ENCODE measurements at regions not wholly inside any gene's neighbourhood (a gene's known extent, or its start where the extent isn't known, plus 50 kb on each side); places are given as distances from the start of the nearest gene placed in this dataset.

DNA sequence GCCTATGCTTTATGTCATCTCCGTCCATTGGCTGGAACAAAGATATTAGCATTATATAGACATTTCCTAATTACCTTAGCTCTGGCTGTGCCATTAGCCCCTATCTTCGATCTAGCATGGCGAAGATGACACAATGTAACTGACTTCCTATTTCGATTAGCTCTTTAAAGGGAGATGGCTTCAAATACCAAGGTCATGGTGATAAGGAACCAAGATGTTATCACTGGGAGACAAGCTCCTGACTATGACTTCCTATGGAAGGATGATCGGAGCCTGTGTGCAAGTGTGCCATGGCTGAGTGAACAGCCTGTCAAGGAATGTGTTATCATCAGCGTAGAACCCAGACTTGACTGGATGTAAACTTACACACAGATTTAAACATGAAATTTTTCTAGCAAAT is 602.1 kb downstream of the PSAT1 start:
- TF ChIP-seq, protein P1, sequence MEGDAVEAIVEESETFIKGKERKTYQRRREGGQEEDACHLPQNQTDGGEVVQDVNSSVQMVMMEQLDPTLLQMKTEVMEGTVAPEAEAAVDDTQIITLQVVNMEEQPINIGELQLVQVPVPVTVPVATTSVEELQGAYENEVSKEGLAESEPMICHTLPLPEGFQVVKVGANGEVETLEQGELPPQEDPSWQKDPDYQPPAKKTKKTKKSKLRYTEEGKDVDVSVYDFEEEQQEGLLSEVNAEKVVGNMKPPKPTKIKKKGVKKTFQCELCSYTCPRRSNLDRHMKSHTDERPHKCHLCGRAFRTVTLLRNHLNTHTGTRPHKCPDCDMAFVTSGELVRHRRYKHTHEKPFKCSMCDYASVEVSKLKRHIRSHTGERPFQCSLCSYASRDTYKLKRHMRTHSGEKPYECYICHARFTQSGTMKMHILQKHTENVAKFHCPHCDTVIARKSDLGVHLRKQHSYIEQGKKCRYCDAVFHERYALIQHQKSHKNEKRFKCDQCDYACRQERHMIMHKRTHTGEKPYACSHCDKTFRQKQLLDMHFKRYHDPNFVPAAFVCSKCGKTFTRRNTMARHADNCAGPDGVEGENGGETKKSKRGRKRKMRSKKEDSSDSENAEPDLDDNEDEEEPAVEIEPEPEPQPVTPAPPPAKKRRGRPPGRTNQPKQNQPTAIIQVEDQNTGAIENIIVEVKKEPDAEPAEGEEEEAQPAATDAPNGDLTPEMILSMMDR (IDR thresholded peaks at IDR 0.05; ENCODE audit: insufficient read depth, low read length, poor library complexity, severe bottlenecking): no peak
- no peak for TF ChIP-seq EZH2phosphoT487 (conservative IDR thresholded peaks at IDR 0.05; ENCODE audit: low read length)
- no peaks in the 10 kb centered on the region for H3F3A ChIP-seq (ENCODE audit: insufficient read depth)
- H3K9me3 ChIP-seq (ENCODE audit: insufficient read depth, low read length): no peaks in the 10 kb centered on the region
- no peak overlapping the region for H2AFZ ChIP-seq (ENCODE audit: low read depth, low read length, severe bottlenecking)
- no peak overlapping the region for H3K4me2 ChIP-seq (ENCODE audit: low read depth, low read length, poor library complexity, severe bottlenecking)
- H3K27ac ChIP-seq (ENCODE audit: low read depth, low read length): no peak overlapping the region
- H3K79me2 ChIP-seq (ENCODE audit: insufficient read depth, low read length): no peaks in the 10 kb centered on the region
- no peak overlapping the region for H3K9ac ChIP-seq (ENCODE audit: low read length)
- no peaks in the 10 kb centered on the region for H3K9me2 ChIP-seq (replicated peaks; ENCODE audit: insufficient read depth, low read length)
- H3K27me3 ChIP-seq (ENCODE audit: low read length): 0 out of 2 replicates have a peak, but pooled peaks cover 4% of the 10 kb centered on the region
- no peaks in the 10 kb centered on the region for H3K36me3 ChIP-seq (ENCODE audit: low read length)
- no peaks in the 10 kb centered on the region for H4K20me1 ChIP-seq (ENCODE audit: low read depth, low read length)
- H3K4me3 ChIP-seq (ENCODE audit: insufficient read depth, low read length, poor library complexity, severe bottlenecking): no peak overlapping the region

DNA sequence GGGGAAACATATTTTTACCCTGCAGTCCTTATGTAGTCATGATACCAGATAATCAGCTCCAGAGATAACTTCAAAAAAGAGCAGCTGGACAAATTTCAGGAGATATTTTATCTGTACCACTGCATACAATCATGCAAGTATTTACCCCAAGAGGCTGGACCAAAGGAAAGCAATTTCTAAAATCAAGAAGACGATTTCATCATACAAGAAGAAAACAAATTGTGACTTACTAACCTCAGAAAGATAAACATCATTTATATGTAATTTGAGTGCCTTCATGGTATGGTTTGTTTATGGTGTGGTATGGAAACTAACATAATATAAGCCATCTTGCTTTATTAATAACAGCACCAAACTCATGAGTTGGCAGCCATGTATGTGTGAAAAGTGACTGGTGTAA is 603.6 kb downstream of the PSAT1 start:
- no peaks in the 10 kb centered on the region for H3K9me2 ChIP-seq (replicated peaks; ENCODE audit: insufficient read depth, low read length)
- no peaks in the 10 kb centered on the region for H3F3A ChIP-seq (ENCODE audit: insufficient read depth)
- H3K9me3 ChIP-seq (ENCODE audit: insufficient read depth, low read length): no peaks in the 10 kb centered on the region
- no peak overlapping the region for H2AFZ ChIP-seq (ENCODE audit: low read depth, low read length, severe bottlenecking)
- H3K9ac ChIP-seq (ENCODE audit: low read length): no peak overlapping the region
- H3K79me2 ChIP-seq (ENCODE audit: insufficient read depth, low read length): no peaks in the 10 kb centered on the region
- H3K36me3 ChIP-seq (ENCODE audit: low read length): no peaks in the 10 kb centered on the region
- no peak overlapping the region for H3K27ac ChIP-seq (ENCODE audit: low read depth, low read length)
- H3K4me3 ChIP-seq (ENCODE audit: insufficient read depth, low read length, poor library complexity, severe bottlenecking): no peak overlapping the region
- 0 out of 2 replicates have a peak, but pooled peaks cover 4% of the 10 kb centered on the region for H3K27me3 ChIP-seq (ENCODE audit: low read length)
- no peak for TF ChIP-seq EZH2phosphoT487 (conservative IDR thresholded peaks at IDR 0.05; ENCODE audit: low read length)
- TF ChIP-seq, protein P1 (IDR thresholded peaks at IDR 0.05; ENCODE audit: insufficient read depth, low read length, poor library complexity, severe bottlenecking): no peak
- no peaks in the 10 kb centered on the region for H4K20me1 ChIP-seq (ENCODE audit: low read depth, low read length)
- H3K4me2 ChIP-seq (ENCODE audit: low read depth, low read length, poor library complexity, severe bottlenecking): no peak overlapping the region

DNA sequence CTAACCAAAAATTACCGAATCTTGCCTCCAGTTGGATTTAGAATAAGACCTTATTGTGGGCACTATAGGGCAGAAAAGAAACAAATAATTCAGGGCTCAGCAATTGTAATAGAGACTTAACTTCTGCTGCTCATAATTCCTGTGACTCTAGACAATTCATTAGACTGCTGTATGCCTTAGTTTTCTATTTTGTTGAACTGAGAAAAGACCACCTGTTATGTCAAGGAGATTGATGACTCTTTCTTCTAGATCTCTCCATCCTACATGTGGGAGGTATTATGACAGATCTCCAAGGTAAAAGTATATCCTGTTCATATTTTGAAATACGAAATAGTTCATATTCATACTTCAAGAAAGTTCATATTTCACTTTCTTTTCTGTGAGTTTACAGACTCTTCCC is 605.1 kb downstream of the PSAT1 start:
- Histone ChIP-seq H3K9me2 (replicated peaks; ENCODE audit: insufficient read depth, low read length) (no peaks in the 10 kb centered on the region), H3K27me3 (ENCODE audit: low read length) (0 out of 2 replicates have a peak, but pooled peaks cover 4% of the 10 kb centered on the region), H3K36me3 (ENCODE audit: low read length) (no peaks in the 10 kb centered on the region), H3F3A (ENCODE audit: insufficient read depth) (no peaks in the 10 kb centered on the region), H3K27ac (ENCODE audit: low read depth, low read length) (no peak overlapping the region), H2AFZ (ENCODE audit: low read depth, low read length, severe bottlenecking) (no peak overlapping the region), H3K9me3 (ENCODE audit: insufficient read depth, low read length) (no peaks in the 10 kb centered on the region), H3K79me2 (ENCODE audit: insufficient read depth, low read length) (no peaks in the 10 kb centered on the region), H3K9ac (ENCODE audit: low read length) (no peak overlapping the region), H4K20me1 (ENCODE audit: low read depth, low read length) (no peaks in the 10 kb centered on the region), H3K4me3 (ENCODE audit: insufficient read depth, low read length, poor library complexity, severe bottlenecking) (no peak overlapping the region), H3K4me2 (ENCODE audit: low read depth, low read length, poor library complexity, severe bottlenecking) (no peak overlapping the region)
- TF ChIP-seq, protein P1 (IDR thresholded peaks at IDR 0.05; ENCODE audit: insufficient read depth, low read length, poor library complexity, severe bottlenecking): no peak
- TF ChIP-seq EZH2phosphoT487 (conservative IDR thresholded peaks at IDR 0.05; ENCODE audit: low read length): no peak
